Natural killer cell (primary cell): ENCODE measurements at regions not wholly inside any gene's neighbourhood (a gene's known extent, or its start where the extent isn't known, plus 50 kb on each side); places are given as distances from the start of the nearest gene placed in this dataset.

Experiments used
- ATAC-seq, 3 donors: fragments of 150-1000 bp in 2 of 3; fragments of 200-7000 bp in 1 of 3; cut with Tn5 transposase; 1 replicate in 1 of 3; 2 replicates in 2 of 3; pipeline ENCODE4 v1.10.0; 2021; ENCODE audit warnings: mild to moderate bottlenecking in 2 of 3, moderate library complexity in 2 of 3
- DNase-seq, 2 donors: peaks; one replicate each; pipeline versions ENCODE4 v3.0.0 to v3.0.0-alpha.2; 2013 to 2021; ENCODE audit warnings: mixed read lengths in 1 of 2
- H3K27ac ChIP-seq: one replicate; pipeline ENCODE4 v1.5.1; 2013; ENCODE audit warnings: mild to moderate bottlenecking, low read length
- H3K27me3 ChIP-seq: one replicate; pipeline ENCODE4 v1.6.1; 2013; ENCODE audit warnings: low read length; ENCODE audit not compliant: control insufficient read depth, insufficient read depth
- H3K36me3 ChIP-seq: one replicate; pipeline ENCODE4 v1.6.1; 2013; ENCODE audit warnings: low read length; ENCODE audit not compliant: control insufficient read depth, insufficient read depth
- H3K4me1 ChIP-seq: one replicate; pipeline ENCODE4 v1.6.1; 2013; ENCODE audit warnings: low read length; ENCODE audit not compliant: control insufficient read depth, insufficient read depth
- H3K4me3 ChIP-seq: one replicate; pipeline ENCODE4 v1.5.1; 2013; ENCODE audit warnings: low read length
- H3K9me3 ChIP-seq: one replicate; pipeline ENCODE4 v1.6.1; 2013; ENCODE audit warnings: low read length; ENCODE audit not compliant: control insufficient read depth, insufficient read depth
- H3K27ac Mint-ChIP-seq, 2 donors: one replicate each; pipeline ENCODE4 v1.8.0; 2022; ENCODE audit warnings: mild to moderate bottlenecking in 2 of 2, mixed read lengths in 2 of 2, moderate library complexity in 1 of 2
- H3K27me3 Mint-ChIP-seq, 2 donors: one replicate each; pipeline ENCODE4 v1.8.0; 2022; ENCODE audit warnings: low read depth in 2 of 2, mixed read lengths in 2 of 2
- H3K36me3 Mint-ChIP-seq: one replicate; pipeline ENCODE4 v1.8.0; 2022; ENCODE audit warnings: mixed read lengths
- H3K4me1 Mint-ChIP-seq, 2 donors: one replicate each; pipeline ENCODE4 v1.8.0; 2022; ENCODE audit warnings: mixed read lengths in 2 of 2
- H3K4me3 Mint-ChIP-seq: one replicate; pipeline ENCODE4 v1.8.0; 2022; ENCODE audit warnings: mild to moderate bottlenecking, moderate library complexity, mixed read lengths
- H3K9me3 Mint-ChIP-seq, 2 donors: one replicate each; pipeline ENCODE4 v1.8.0; 2022; ENCODE audit warnings: mixed read lengths in 2 of 2
- WGBS: methylation state at CpG from one replicate; pipeline ENCODE4 v1.1.7; 2013; ENCODE audit warnings: missing lambda C conversion rate; ENCODE audit not compliant: insufficient coverage; 5-methylcytosine and 5-hydroxymethylcytosine counted together
- intact Hi-C: fragments of 100-400 bp; cut with micrococcal nuclease; formaldehyde crosslinking; loops from one replicate; pipeline ENCODE4 v1.14.2; 2022
- TF ChIP-seq, protein P1 (sequence below): fragments of 200-600 bp; IDR thresholded peaks from one replicate; pipeline ENCODE4 v1.8.0; 2022; ENCODE audit warnings: antibody characterized with exemption

DNA sequence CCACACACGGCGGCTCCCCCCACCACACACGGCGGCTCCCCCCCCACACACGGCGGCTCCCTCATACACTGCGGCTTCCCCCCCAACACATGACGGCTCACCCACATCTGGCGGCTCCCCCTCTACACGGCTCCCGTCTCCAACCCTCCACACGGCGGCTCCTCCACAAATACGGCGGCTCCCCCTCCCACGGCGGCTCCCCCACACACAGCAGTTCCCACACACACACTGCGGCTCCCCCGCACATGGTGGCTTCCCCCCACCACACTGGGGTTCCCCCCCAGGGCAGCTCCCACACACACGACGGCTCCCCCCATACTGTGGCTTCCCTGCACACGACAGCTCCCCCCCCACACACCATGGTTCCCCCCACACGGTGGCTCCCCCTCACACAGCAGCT, 98.0 kb downstream of the TTLL2 start:
- H3K4me1 ChIP-seq = no peaks in the 10 kb centered on the region
- no peaks in the 10 kb centered on the region for H3K9me3 ChIP-seq
- no peaks in the 10 kb centered on the region for H3K9me3 Mint-ChIP-seq
- ATAC-seq (no peak), DNase-seq (no peak)
- intact Hi-C loops = no loop called here
- no peaks in the 10 kb centered on the region for H3K36me3 Mint-ChIP-seq
- H3K4me3 ChIP-seq = no peak overlapping the region
- peaks cover 2% of the 10 kb centered on the region for H3K27me3 ChIP-seq
- H3K27ac Mint-ChIP-seq = no peak overlapping the region
- no peak overlapping the region for H3K27ac ChIP-seq
- WGBS = 95% methylated on average over 14 of the region's 23 CpGs
- no peaks in the 10 kb centered on the region for H3K36me3 ChIP-seq
- no peaks in the 10 kb centered on the region for H3K4me1 Mint-ChIP-seq
- H3K4me3 Mint-ChIP-seq = no peak overlapping the region
- TF ChIP-seq, protein P1, sequence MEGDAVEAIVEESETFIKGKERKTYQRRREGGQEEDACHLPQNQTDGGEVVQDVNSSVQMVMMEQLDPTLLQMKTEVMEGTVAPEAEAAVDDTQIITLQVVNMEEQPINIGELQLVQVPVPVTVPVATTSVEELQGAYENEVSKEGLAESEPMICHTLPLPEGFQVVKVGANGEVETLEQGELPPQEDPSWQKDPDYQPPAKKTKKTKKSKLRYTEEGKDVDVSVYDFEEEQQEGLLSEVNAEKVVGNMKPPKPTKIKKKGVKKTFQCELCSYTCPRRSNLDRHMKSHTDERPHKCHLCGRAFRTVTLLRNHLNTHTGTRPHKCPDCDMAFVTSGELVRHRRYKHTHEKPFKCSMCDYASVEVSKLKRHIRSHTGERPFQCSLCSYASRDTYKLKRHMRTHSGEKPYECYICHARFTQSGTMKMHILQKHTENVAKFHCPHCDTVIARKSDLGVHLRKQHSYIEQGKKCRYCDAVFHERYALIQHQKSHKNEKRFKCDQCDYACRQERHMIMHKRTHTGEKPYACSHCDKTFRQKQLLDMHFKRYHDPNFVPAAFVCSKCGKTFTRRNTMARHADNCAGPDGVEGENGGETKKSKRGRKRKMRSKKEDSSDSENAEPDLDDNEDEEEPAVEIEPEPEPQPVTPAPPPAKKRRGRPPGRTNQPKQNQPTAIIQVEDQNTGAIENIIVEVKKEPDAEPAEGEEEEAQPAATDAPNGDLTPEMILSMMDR = no peak
- peaks cover 0 to 19% of the 10 kb centered on the region in 2 donors for H3K27me3 Mint-ChIP-seq

DNA sequence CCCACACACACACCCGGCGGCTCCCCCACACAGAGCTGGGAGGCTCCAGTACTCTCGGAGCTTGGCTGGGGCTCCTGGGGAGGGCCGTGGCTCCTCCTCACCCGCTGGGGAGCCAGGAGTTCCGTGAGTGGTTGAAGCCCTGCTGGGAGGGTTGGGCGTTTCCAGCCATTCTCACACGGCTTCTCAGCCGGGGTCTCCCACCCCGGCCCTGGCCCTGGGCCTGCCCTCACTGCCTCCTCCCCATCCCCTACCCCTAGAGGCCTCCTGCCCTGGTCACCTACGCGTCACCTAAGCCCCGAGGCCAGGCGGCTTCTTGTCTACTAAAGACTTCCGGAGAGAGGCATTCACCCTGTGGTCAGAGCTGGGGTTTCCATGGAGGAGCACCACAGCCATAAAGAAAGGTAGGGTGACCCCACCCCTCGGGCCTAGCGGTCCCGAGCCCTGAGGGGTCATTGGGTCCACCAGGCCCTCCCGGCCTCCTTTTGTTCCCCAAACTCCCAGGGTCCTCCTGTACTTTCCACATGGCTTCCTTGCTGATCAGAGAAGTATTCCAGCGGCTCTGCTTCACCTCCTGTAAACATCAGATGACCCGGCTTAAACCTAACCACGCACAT, 99.3 kb downstream of the TTLL2 start:
- H3K9me3 ChIP-seq = no peaks in the 10 kb centered on the region
- H3K4me1 Mint-ChIP-seq = no peaks in the 10 kb centered on the region
- peaks cover under 1 to 12% of the 10 kb centered on the region in 2 donors for H3K27me3 Mint-ChIP-seq
- H3K4me1 ChIP-seq = no peaks in the 10 kb centered on the region
- peaks cover under 1% of the 10 kb centered on the region for H3K27me3 ChIP-seq
- intact Hi-C loops = no loop called here
- DNase-seq = no peak
- no peak overlapping the region for H3K4me3 ChIP-seq
- ATAC-seq = no peak
- no peaks in the 10 kb centered on the region for H3K9me3 Mint-ChIP-seq
- H3K4me3 Mint-ChIP-seq = no peak overlapping the region
- no peak overlapping the region for H3K27ac Mint-ChIP-seq
- TF ChIP-seq, protein P1 = no peak
- 94% methylated on average over 21 of the region's 22 CpGs for WGBS
- H3K36me3 ChIP-seq = no peaks in the 10 kb centered on the region
- H3K27ac ChIP-seq = no peak overlapping the region
- no peaks in the 10 kb centered on the region for H3K36me3 Mint-ChIP-seq

DNA sequence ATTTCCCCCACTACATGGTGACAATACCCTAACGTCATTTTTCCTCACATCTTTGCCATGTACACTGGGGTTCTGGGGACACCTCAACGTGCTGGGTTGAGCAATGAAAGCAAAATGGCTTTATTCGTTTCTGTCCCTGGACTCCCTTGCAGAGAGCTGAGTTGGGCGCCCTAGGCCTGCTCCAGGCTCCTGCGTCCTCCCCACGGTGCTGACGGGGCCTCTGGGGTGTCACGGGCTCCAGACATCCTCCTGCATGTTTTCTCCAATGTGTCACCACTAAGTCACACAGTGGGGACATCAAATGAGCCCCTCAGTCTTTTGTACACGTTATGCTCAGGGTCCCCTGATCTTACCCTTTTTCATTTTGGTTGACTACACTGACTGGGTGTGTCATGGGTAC, 99.8 kb downstream of the TTLL2 start:
- H3K9me3 ChIP-seq = no peaks in the 10 kb centered on the region
- Mint-ChIP-seq H3K27ac (no peak overlapping the region), H3K4me3 (no peak overlapping the region), H3K9me3 (no peaks in the 10 kb centered on the region), H3K4me1 (no peaks in the 10 kb centered on the region), H3K27me3 (peaks cover 2 to 7% of the 10 kb centered on the region in 2 donors), H3K36me3 (no peaks in the 10 kb centered on the region)
- H3K27me3 ChIP-seq = no peaks in the 10 kb centered on the region
- H3K4me1 ChIP-seq = no peaks in the 10 kb centered on the region
- no peak overlapping the region for H3K27ac ChIP-seq
- TF ChIP-seq, protein P1 = no peak
- no peaks in the 10 kb centered on the region for H3K36me3 ChIP-seq
- no peak overlapping the region for H3K4me3 ChIP-seq
- DNase-seq = no peak
- ATAC-seq = no peak
- 87% methylated on average over 9 of the region's 9 CpGs for WGBS
- intact Hi-C loops = no loop called here

- H3K36me3 Mint-ChIP-seq = no peaks in the 10 kb centered on the region
- H3K27ac ChIP-seq = no peak overlapping the region
- WGBS = 36% methylated on average over 4 of the region's 5 CpGs
- H3K27me3 Mint-ChIP-seq = peaks cover 0 to 5% of the 10 kb centered on the region in 2 donors
- ATAC-seq = no peak
- H3K4me1 ChIP-seq = no peaks in the 10 kb centered on the region
- no peak overlapping the region for H3K27ac Mint-ChIP-seq
- H3K4me3 Mint-ChIP-seq = no peak overlapping the region
- H3K27me3 ChIP-seq = no peaks in the 10 kb centered on the region
- H3K4me3 ChIP-seq = no peak overlapping the region
- intact Hi-C loops = no loop called here
- H3K9me3 ChIP-seq = no peaks in the 10 kb centered on the region
- TF ChIP-seq, protein P1 = no peak
- no peaks in the 10 kb centered on the region for H3K4me1 Mint-ChIP-seq
- H3K9me3 Mint-ChIP-seq = no peaks in the 10 kb centered on the region
- DNase-seq = no peak
- H3K36me3 ChIP-seq = no peaks in the 10 kb centered on the region
Measured at GRCh38 chr6:167426084-167426483, 101.2 kb downstream of the TTLL2 start.
